Heart left ventricle (tissue), 16 donors: ENCODE measurements at regions not wholly inside any gene's neighbourhood (a gene's known extent, or its start where the extent isn't known, plus 50 kb on each side); places are given as distances from the start of the nearest gene placed in this dataset.

ENCODE experiments used
- ATAC-seq, 4 donors: fragments of 200-7000 bp; cut with Tn5 transposase; one replicate each; pipeline ENCODE4 v1.9.1; 2020 to 2022; ENCODE audit warnings: moderate library complexity in 4 of 4, mild to moderate bottlenecking in 3 of 4, moderate number of reproducible peaks in 1 of 4
- DNase-seq, 5 donors: peaks; one replicate each; pipeline ENCODE4 v3.0.0-alpha.2; 2020
- H3K27ac ChIP-seq, 12 donors: fragments of 200-600 bp; sonication (generic) in 4 of 12; one replicate each; pipeline versions ENCODE4 v1.5.0 to v1.8.0; 2016 to 2022; ENCODE audit warnings: mild to moderate bottlenecking in 2 of 12
- H3K27me3 ChIP-seq, 9 donors: fragments of 200-600 bp; sonication (generic) in 2 of 9; one replicate each; pipeline versions ENCODE4 v1.5.1 to v1.8.0; 2016 to 2022; ENCODE audit warnings: mild to moderate bottlenecking in 3 of 9
- H3K36me3 ChIP-seq, 9 donors: fragments of 200-600 bp; sonication (generic) in 2 of 9; one replicate each; pipeline versions ENCODE4 v1.5.0 to v1.8.0; 2018 to 2022; ENCODE audit warnings: mild to moderate bottlenecking in 2 of 9
- H3K4me1 ChIP-seq, 12 donors: fragments of 200-600 bp; sonication (generic) in 4 of 12; one replicate each; pipeline versions ENCODE4 v1.5.0 to v1.8.0; 2016 to 2022; ENCODE audit warnings: mild to moderate bottlenecking in 3 of 12
- H3K4me3 ChIP-seq, 12 donors: fragments of 200-600 bp; sonication (generic) in 4 of 12; one replicate each; pipeline versions ENCODE4 v1.5.0 to v1.8.0; 2017 to 2022; ENCODE audit warnings: mild to moderate bottlenecking in 9 of 12, moderate library complexity in 4 of 12
- H3K9me3 ChIP-seq, 12 donors: fragments of 200-600 bp; sonication (generic) in 4 of 12; one replicate each; pipeline versions ENCODE4 v1.5.0 to v1.8.0; 2016 to 2022; ENCODE audit warnings: mild to moderate bottlenecking in 1 of 12
- POLR2A ChIP-seq, 2 donors: fragments of 450-650 bp; IDR thresholded peaks; one replicate each; pipeline ENCODE4 v1.6.1; 2017; ENCODE audit warnings: antibody characterized with exemption in 2 of 2, mild to moderate bottlenecking in 2 of 2, moderate library complexity in 2 of 2
- WGBS, 4 donors: extraction: QIAGEN DNeasy Blood & Tissue Kit in 2 of 4; methylation state at CpG; one replicate each; pipeline versions ENCODE4 v1.1.5 to v1.1.7; 2013 to 2018; 5-methylcytosine and 5-hydroxymethylcytosine counted together
- intact Hi-C, 10 donors: fragments of 100-400 bp; cut with DNase I; formaldehyde crosslinking; loops; one replicate each; pipeline versions ENCODE4 v1.11.1 to v1.14.2; 2022
- TF ChIP-seq, protein P1 (sequence below), 12 donors: fragments of 200-600 bp; sonication (generic) in 4 of 12; IDR thresholded peaks; one replicate each; pipeline versions ENCODE4 v1.5.0 to v1.8.0; 2018 to 2022; ENCODE audit warnings: antibody characterized with exemption in 12 of 12, mild to moderate bottlenecking in 5 of 12
- donor health status: ischemic (EF 13 %, LVEDD 7.1; RV severe dilation, severe dysfunction).
- donor health status: healthy with polysubstance abuse.
- donor health status: DM: no; HTN: yes; CAD: no.
- donor health status: DM: no; HTN: no; CAD: no.
- donor health status: ischemic (EF 25% LVEDD 6.9; RV normal size, moderate dysfunction).
- donor health status: ischemic (EF 25% LVEDD 5.7; RV mildly dilated, moderate dysfunction).
- donor health status: healthy.
- donor health status: DM: yes; HTN: yes; CAD: no.
- donor health status: ischemic (EF 35%, LVEDD 5.7; RV mildly dilated, moderate dysfunction).
- donor health status: nonischemic (EF 11% LVEDD 7.7; RV severe dilation, severe dysfunction).
- donor health status: DM: yes; HTN: yes; CAD: no.
- donor health status: PGD.
- donor health status: ischemic (EF 29% LVEDD 5.4; RV normal size, mild dysfunction).
- donor health status: nonischemic (EF 23%, LVEDD 6.1; RV moderate dilation, normal function).

DNA sequence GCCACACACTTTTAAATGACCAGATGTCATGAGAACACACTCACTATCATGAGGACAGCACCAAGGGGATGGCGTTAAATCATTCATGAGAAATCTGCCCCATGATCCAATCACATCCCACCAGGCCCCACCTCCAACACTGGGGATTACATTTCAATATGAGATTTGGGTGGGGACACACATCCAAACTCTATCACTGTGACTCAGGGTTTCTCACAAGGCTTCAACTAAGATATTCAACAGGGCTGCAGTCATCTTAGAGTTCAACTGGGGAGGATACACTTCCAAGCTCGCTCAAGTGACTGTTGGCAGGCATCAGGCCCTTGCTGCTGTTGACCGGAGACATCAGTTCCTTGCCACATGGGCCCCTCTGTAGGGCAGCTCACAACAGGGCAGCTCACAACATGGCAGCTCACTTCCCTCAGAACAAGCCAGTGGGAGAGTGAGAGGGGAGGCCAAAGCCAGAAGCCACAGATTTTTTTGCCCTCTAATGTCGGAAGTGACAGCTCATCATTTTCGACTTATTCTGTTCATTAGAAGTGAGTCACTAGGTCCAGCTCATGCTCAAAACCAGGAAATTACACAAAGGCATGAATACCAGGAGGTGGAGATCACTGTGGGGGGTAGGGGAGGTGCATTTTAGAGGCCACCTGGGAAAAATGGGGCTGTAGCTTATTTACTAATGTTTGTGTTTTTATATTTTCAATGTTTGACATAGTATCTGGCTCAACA lies 50.8 kb upstream of the PTHLH start:
- no peaks in the 10 kb centered on the region for H3K4me1 ChIP-seq
- no peak for TF ChIP-seq POLR2A (IDR thresholded peaks at IDR 0.05)
- TF ChIP-seq, protein P1, sequence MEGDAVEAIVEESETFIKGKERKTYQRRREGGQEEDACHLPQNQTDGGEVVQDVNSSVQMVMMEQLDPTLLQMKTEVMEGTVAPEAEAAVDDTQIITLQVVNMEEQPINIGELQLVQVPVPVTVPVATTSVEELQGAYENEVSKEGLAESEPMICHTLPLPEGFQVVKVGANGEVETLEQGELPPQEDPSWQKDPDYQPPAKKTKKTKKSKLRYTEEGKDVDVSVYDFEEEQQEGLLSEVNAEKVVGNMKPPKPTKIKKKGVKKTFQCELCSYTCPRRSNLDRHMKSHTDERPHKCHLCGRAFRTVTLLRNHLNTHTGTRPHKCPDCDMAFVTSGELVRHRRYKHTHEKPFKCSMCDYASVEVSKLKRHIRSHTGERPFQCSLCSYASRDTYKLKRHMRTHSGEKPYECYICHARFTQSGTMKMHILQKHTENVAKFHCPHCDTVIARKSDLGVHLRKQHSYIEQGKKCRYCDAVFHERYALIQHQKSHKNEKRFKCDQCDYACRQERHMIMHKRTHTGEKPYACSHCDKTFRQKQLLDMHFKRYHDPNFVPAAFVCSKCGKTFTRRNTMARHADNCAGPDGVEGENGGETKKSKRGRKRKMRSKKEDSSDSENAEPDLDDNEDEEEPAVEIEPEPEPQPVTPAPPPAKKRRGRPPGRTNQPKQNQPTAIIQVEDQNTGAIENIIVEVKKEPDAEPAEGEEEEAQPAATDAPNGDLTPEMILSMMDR (IDR thresholded peaks at IDR 0.05), result no peak
- no peak overlapping the region for H3K4me3 ChIP-seq
- no peaks in the 10 kb centered on the region for H3K36me3 ChIP-seq
- 81 to 87% (median 86%) methylated on average over 5 of the region's 5 CpGs for WGBS, 4 donors
- no peaks in the 10 kb centered on the region for H3K9me3 ChIP-seq
- no peak overlapping the region for H3K27ac ChIP-seq
- no peak for DNase-seq
- no peaks in the 10 kb centered on the region for H3K27me3 ChIP-seq
- ATAC-seq, result no peak
- intact Hi-C loops, result no loop called here

DNA sequence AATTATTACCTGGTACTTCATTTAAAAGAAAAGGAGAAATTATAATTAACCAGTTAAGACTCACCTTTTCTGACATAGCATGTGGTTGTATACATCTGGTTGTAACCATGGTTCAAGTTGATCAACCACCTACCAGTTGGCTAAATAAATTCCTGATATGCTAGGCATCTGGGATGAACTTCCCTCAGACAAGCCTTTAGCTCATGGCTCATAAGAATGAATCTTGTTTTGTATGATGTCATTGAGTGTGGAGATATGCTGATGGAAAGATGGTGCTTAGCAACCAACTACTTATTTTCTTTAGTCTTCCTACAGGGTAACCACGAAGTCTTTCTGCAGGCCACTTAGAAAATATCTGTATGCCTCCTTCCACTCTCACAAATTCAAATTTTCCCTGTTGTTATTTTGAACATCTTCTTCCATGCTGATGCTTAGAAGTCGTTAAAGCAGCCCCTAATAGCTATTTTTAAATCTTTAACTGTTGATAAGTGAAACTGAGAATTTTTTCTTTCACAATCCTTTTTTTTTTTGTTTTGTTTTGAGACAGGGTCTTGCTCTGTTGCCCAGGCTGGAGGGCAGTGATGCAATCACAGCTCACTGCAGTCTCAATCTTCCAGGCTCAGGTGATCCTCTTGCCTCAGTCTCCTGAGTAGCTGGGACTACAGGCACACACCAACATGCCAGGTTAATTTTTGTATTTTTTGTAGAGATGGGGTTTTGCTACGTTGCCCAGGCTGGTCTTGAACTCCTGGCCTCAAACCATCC lies 51.9 kb upstream of the PTHLH start:
- Histone ChIP-seq H3K27ac (no peak overlapping the region), H3K36me3 (no peaks in the 10 kb centered on the region), H3K9me3 (no peaks in the 10 kb centered on the region), H3K4me1 (no peaks in the 10 kb centered on the region), H3K4me3 (no peak overlapping the region), H3K27me3 (no peaks in the 10 kb centered on the region)
- intact Hi-C loops, result no loop called here
- TF ChIP-seq POLR2A (IDR thresholded peaks at IDR 0.05), result no peak
- TF ChIP-seq, protein P1 (IDR thresholded peaks at IDR 0.05), result no peak
- ATAC-seq (no peak), DNase-seq (no peak)
- 65 to 68% (median 67%) methylated on average over 3 of the region's 3 CpGs for WGBS, 4 donors

DNA sequence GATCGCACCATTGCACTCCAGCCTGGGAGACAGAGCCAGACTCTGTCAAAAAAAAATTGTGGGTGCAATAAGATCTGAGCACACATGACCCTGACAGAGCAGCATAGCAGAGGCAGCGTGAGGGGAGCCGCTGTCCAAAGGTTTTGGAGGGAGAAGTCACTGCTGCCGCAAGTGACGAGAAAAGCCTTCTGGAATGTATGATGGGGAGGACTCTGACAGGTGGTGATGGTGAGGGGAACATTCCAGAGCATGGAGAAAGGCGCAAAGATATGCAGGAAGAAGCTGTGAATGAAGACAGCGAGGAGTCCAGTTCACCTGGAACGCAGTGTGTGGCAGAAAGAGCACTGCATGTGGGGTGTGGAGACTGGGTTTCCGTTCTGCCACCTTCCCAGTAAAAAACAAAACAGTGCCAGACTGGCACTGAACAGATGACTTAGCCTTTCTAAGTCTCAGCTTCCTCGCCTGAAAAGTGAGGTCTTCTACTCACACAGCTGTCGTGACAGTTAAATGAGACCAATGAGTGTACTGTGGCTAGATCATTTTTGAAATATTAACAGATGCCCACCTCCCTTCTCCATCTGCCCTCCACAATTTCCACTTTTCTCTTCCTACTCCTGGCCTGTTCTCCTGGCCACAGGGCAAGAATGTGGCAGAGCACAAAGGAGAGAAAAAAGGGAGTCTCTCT lies 53.4 kb upstream of the PTHLH start:
- TF ChIP-seq, protein P1 (IDR thresholded peaks at IDR 0.05), result no peak
- no peak for TF ChIP-seq POLR2A (IDR thresholded peaks at IDR 0.05)
- Histone ChIP-seq H3K9me3 (no peaks in the 10 kb centered on the region), H3K36me3 (no peaks in the 10 kb centered on the region), H3K4me3 (no peak overlapping the region), H3K4me1 (no peaks in the 10 kb centered on the region), H3K27me3 (no peaks in the 10 kb centered on the region), H3K27ac (no peak overlapping the region)
- DNase-seq, result no peak
- 82 to 91% (median 86%) methylated on average over 11 of the region's 11 CpGs for WGBS, 4 donors
- intact Hi-C loops, result no loop called here
- ATAC-seq, result no peak

DNA sequence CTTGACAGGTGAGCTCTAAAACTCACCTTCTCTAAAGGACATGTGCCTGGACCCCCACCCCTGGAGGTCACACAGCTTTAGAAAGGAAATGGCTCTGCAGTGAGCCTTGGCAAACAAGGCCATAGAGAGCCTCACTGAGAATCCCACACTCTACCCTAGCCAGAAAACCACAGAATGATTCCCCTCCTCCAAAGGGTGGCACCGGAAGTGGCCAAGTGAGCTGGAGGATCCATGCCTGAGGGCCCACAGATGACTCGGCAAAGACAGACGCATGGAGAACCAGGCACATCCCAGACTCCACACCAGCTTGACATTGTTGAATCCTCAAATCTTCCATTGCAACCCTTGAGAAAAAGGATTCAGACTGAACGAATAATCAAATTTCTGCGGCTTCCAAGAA lies 54.2 kb upstream of the PTHLH start:
- intact Hi-C loops, result no loop called here
- no peak for ATAC-seq
- 88 to 96% (median 93%) methylated on average over 4 to 5 of the region's 5 CpGs for WGBS, 4 donors
- H3K27ac ChIP-seq, result no peak overlapping the region
- H3K4me1 ChIP-seq, result no peaks in the 10 kb centered on the region
- H3K27me3 ChIP-seq, result no peaks in the 10 kb centered on the region
- TF ChIP-seq, protein P1 (IDR thresholded peaks at IDR 0.05), result no peak
- no peak for TF ChIP-seq POLR2A (IDR thresholded peaks at IDR 0.05)
- no peak for DNase-seq
- no peaks in the 10 kb centered on the region for H3K9me3 ChIP-seq
- H3K36me3 ChIP-seq, result no peaks in the 10 kb centered on the region
- no peak overlapping the region for H3K4me3 ChIP-seq
